OCI-LY1 (cell line): ENCODE measurements at regions not wholly inside any gene's neighbourhood (a gene's known extent, or its start where the extent isn't known, plus 50 kb on each side); places are given as distances from the start of the nearest gene placed in this dataset.

Experiments
- H2AFZ ChIP-seq: fragments of 200-600 bp; sonication (generic), shearing (Covaris generic); 2 replicates; pipeline ENCODE4 v1.6.0; 2014; ENCODE audit warnings: antibody characterized with exemption, mild to moderate bottlenecking, low read length
- H3F3A ChIP-seq: fragments of 200-600 bp; sonication (generic), shearing (Covaris generic); 2 replicates; pipeline ENCODE4 v1.6.0; 2014; ENCODE audit warnings: mild to moderate bottlenecking, antibody characterized with exemption, low read length, moderate library complexity; ENCODE audit not compliant: insufficient read depth
- H3K27ac ChIP-seq: fragments of 200-600 bp; sonication (generic); 2 replicates; pipeline ENCODE4 v1.5.1; 2014; ENCODE audit warnings: low read length, mixed run types, mild to moderate bottlenecking, low read depth; ENCODE audit not compliant: poor library complexity, severe bottlenecking
- H3K27me3 ChIP-seq: fragments of 200-600 bp; sonication (generic); 2 replicates; pipeline ENCODE4 v1.6.0; 2014; ENCODE audit warnings: antibody characterized with exemption, mild to moderate bottlenecking, low read length, moderate library complexity; ENCODE audit not compliant: insufficient read depth
- H3K36me3 ChIP-seq: fragments of 200-600 bp; sonication (generic); 2 replicates; pipeline ENCODE4 v1.6.1; 2014; ENCODE audit warnings: mild to moderate bottlenecking, antibody characterized with exemption, low read length, moderate library complexity, mixed read lengths; ENCODE audit not compliant: insufficient read depth
- H3K4me1 ChIP-seq: fragments of 200-600 bp; sonication (generic); 2 replicates; pipeline ENCODE4 v1.5.1; 2014; ENCODE audit warnings: mild to moderate bottlenecking, low read length, moderate library complexity; ENCODE audit not compliant: insufficient read depth, severe bottlenecking
- H3K4me2 ChIP-seq: fragments of 200-600 bp; sonication (generic), shearing (Covaris generic); 2 replicates; pipeline ENCODE4 v1.6.1; 2014; ENCODE audit warnings: low read length
- H3K4me3 ChIP-seq: fragments of 200-600 bp; sonication (generic); 2 replicates; pipeline ENCODE4 v1.5.1; 2014; ENCODE audit warnings: low read length, low read depth, mild to moderate bottlenecking, mixed read lengths; ENCODE audit not compliant: poor library complexity, severe bottlenecking
- H3K79me2 ChIP-seq: fragments of 200-600 bp; shearing (Covaris generic); 2 replicates; pipeline ENCODE4 v1.6.1; 2016; ENCODE audit warnings: mixed run types, low read length, mixed read lengths; ENCODE audit not compliant: insufficient read depth
- H3K9ac ChIP-seq: fragments of 200-600 bp; sonication (generic), shearing (Covaris generic); 2 replicates; pipeline ENCODE4 v1.6.1; 2014; ENCODE audit warnings: mild to moderate bottlenecking, low read length, mixed read lengths
- H3K9me2 ChIP-seq: fragments of 200-600 bp; sonication (generic), shearing (Covaris generic); 2 replicates; pipeline ENCODE4 v1.6.1; 2014; ENCODE audit warnings: low read depth, mild to moderate bottlenecking, low read length, mixed read lengths
- H3K9me3 ChIP-seq: fragments of 200-600 bp; shearing (Covaris generic); 2 replicates; pipeline ENCODE4 v1.6.1; 2014; ENCODE audit warnings: low read length, mixed read lengths
- H4K20me1 ChIP-seq: fragments of 200-600 bp; sonication (generic), shearing (Covaris generic); 2 replicates; pipeline ENCODE4 v1.6.0; 2016; ENCODE audit warnings: mild to moderate bottlenecking, low read length; ENCODE audit not compliant: insufficient read depth
- CTCF ChIP-seq: fragments of 200-600 bp; sonication (generic), shearing (Covaris generic); IDR thresholded peaks from 2 replicates; pipeline ENCODE4 v1.5.1; 2017; ENCODE audit warnings: mild to moderate bottlenecking, antibody characterized with exemption, low read length, moderate library complexity, mixed read lengths
- EZH2 ChIP-seq: fragments of 200-600 bp; sonication (generic), shearing (Covaris generic); IDR thresholded peaks from 2 replicates; pipeline ENCODE4 v1.8.0; 2017; ENCODE audit warnings: borderline replicate concordance, mixed run types, mild to moderate bottlenecking, antibody characterized with exemption, low read length, moderate library complexity, mixed read lengths

GRCh38 chr4:160808174-160808573, 1355.6 kb downstream of the FSTL5 start:
- Histone ChIP-seq H3K4me3 (no peak overlapping the region), H3F3A (no peaks in the 10 kb centered on the region; the same call in 1 of the 2 replicates), H2AFZ (no peak overlapping the region), H3K4me2 (no peak overlapping the region), H3K36me3 (no peaks in the 10 kb centered on the region), H3K4me1 (no peaks in the 10 kb centered on the region), H3K27me3 (no peaks in the 10 kb centered on the region), H3K79me2 (no peaks in the 10 kb centered on the region), H3K9ac (no peak overlapping the region), H3K9me2 (no peaks in the 10 kb centered on the region), H3K27ac (no peak overlapping the region), H4K20me1 (no peaks in the 10 kb centered on the region), H3K9me3 (no peaks in the 10 kb centered on the region)
- no peak for TF ChIP-seq EZH2

- H3K79me2 ChIP-seq = no peaks in the 10 kb centered on the region
- no peaks in the 10 kb centered on the region for H3F3A ChIP-seq
- no peaks in the 10 kb centered on the region for H3K9me3 ChIP-seq
- no peak for TF ChIP-seq CTCF
- no peak for TF ChIP-seq EZH2
- no peak overlapping the region for H3K4me3 ChIP-seq
- H3K9ac ChIP-seq = no peak overlapping the region
- no peak overlapping the region for H3K4me2 ChIP-seq
- no peaks in the 10 kb centered on the region for H3K9me2 ChIP-seq
- H2AFZ ChIP-seq = no peak overlapping the region
- H3K27me3 ChIP-seq = no peaks in the 10 kb centered on the region
- H3K36me3 ChIP-seq = no peaks in the 10 kb centered on the region
- no peaks in the 10 kb centered on the region for H3K4me1 ChIP-seq
- H3K27ac ChIP-seq = no peak overlapping the region
- H4K20me1 ChIP-seq = no peaks in the 10 kb centered on the region
Observed at GRCh38 chr4:160809576-160809975, 1354.2 kb downstream of the FSTL5 start.

- Histone ChIP-seq H2AFZ (no peak overlapping the region), H3K9ac (no peak overlapping the region), H3K36me3 (no peaks in the 10 kb centered on the region), H3K9me2 (no peaks in the 10 kb centered on the region), H3K4me2 (no peak overlapping the region), H3K9me3 (no peaks in the 10 kb centered on the region), H3K4me3 (no peak overlapping the region), H3K79me2 (no peaks in the 10 kb centered on the region), H4K20me1 (no peaks in the 10 kb centered on the region), H3K27me3 (no peaks in the 10 kb centered on the region), H3F3A (no peaks in the 10 kb centered on the region), H3K4me1 (no peaks in the 10 kb centered on the region), H3K27ac (no peak overlapping the region)
- TF ChIP-seq EZH2 (no peak), CTCF (no peak)
Observed at GRCh38 chr4:160810424-160810823, 1353.4 kb downstream of the FSTL5 start.

- H3K9me3 ChIP-seq = no peaks in the 10 kb centered on the region
- H3K36me3 ChIP-seq = no peaks in the 10 kb centered on the region
- no peaks in the 10 kb centered on the region for H3K9me2 ChIP-seq
- no peak overlapping the region for H2AFZ ChIP-seq
- H3K4me3 ChIP-seq = no peak overlapping the region
- H3K9ac ChIP-seq = no peak overlapping the region
- H4K20me1 ChIP-seq = no peaks in the 10 kb centered on the region
- H3F3A ChIP-seq = no peaks in the 10 kb centered on the region
- TF ChIP-seq CTCF = no peak
- no peak for TF ChIP-seq EZH2
- H3K4me2 ChIP-seq = no peak overlapping the region
- no peaks in the 10 kb centered on the region for H3K79me2 ChIP-seq
- no peak overlapping the region for H3K27ac ChIP-seq
- no peaks in the 10 kb centered on the region for H3K27me3 ChIP-seq
- H3K4me1 ChIP-seq = no peaks in the 10 kb centered on the region
Observed at GRCh38 chr4:160810941-160811340, 1352.9 kb downstream of the FSTL5 start.
